ENCODE measurements at regions not wholly inside any gene's neighbourhood (a gene's known extent, or its start where the extent isn't known, plus 50 kb on each side); places are given as distances from the start of the nearest gene placed in this dataset.

DNA sequence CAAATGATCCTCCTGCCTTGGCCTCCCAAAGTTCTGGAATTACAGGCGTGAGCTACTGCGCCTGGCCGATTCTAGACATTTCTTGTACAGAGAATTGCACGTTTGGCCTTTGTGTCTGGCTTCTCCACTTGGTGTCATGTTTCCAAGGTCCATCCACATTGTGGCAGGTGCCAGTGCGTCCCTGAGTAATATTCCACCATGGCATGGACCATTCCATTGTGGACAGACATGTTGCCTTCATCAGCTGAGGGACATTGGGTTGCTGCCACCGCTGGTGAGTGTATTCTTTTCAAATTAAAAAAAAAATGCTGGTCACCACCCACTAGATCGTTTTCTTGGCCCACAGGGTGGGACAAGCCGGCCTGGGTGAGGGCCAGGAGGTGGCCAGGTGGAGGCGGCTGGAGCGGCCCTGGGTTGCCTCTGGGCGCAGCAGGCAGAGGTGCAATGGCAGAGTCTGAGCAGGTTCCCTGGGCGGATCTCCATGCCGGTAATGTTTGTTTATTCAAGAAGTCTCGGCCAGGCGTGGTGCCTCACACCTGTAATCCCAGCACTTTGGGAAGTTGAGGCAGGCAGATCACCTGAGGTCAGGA, 274.1 kb downstream of the SEC14L1 start:
- H3K27me3 ChIP-seq (ENCODE audit: control insufficient read depth in 1 of 2, insufficient read depth in 2 of 2, low read length in 2 of 2) = no peaks in the 10 kb centered on the region
- FAIRE-seq (no peak), DNase-seq (ENCODE audit: low spot score) (no peak), ATAC-seq (no peak)
- H3K9me3 ChIP-seq (ENCODE audit: low read length) = no peaks in the 10 kb centered on the region
- BruUV-seq (replicated peaks) = no TSS peak
- no peak overlapping the region for H3K4me2 ChIP-seq (ENCODE audit: low read depth, low read length)
- no peak overlapping the region for H3K9ac ChIP-seq (ENCODE audit: insufficient read depth, low read depth, low read length)
- intact Hi-C loops (cut with micrococcal nuclease; ENCODE audit: unreplicated experiment) (no loop called here), in situ Hi-C loops (cut with HindIII; ENCODE audit: extremely low pct_ligation_motif_present, low pct_unique_long_range_greater_than_20kb) (no loop called here)
- 95% methylated on average over 15 of the region's 15 CpGs for WGBS (ENCODE audit: low lambda C conversion rate)
- H3K36me3 ChIP-seq (replicated peaks in 1 of 2; ENCODE audit: control insufficient read depth in 1 of 2, insufficient read depth in 2 of 2, low read length in 2 of 2) = peaks cover 30 to 68% of the 10 kb centered on the region in 2 experiments
- ChIA-PET POLR2A (interaction anchor here (1.5 kb wide), 1 partner anchor 22 kb away, joined by 4 read pairs; no protein-coding TSS in a partner anchor), CTCF (ENCODE audit: low intra/inter-chr PET ratio, low total read pairs) (no interaction called here)
- no peak overlapping the region for H2AFZ ChIP-seq (ENCODE audit: low read length)
- peaks cover 53% of the 10 kb centered on the region for H3K4me1 ChIP-seq (ENCODE audit: insufficient read depth, low read length)
- TF ChIP-seq RBM22 (optimal IDR thresholded peaks at IDR 0.05; ENCODE audit: low read length) = peak; percentile 61
- no peak for TF ChIP-seq ZNF180 (CRISPR knock-in tag; IDR thresholded peaks at IDR 0.05; ENCODE audit: borderline replicate concordance, low read depth)
- TF ChIP-seq TOPORS (CRISPR knock-in tag; IDR thresholded peaks at IDR 0.05) = no peak
- no peak for TF ChIP-seq NFE2 (CRISPR knock-in tag; IDR thresholded peaks at IDR 0.05)
- TF ChIP-seq AGO2 (optimal IDR thresholded peaks at IDR 0.05; ENCODE audit: low read depth, low read length) = peak; percentile 8
- TF ChIP-seq ZNF33A (CRISPR knock-in tag; IDR thresholded peaks at IDR 0.05; ENCODE audit: borderline replicate concordance) = no peak
- TF ChIP-seq, protein P1, sequence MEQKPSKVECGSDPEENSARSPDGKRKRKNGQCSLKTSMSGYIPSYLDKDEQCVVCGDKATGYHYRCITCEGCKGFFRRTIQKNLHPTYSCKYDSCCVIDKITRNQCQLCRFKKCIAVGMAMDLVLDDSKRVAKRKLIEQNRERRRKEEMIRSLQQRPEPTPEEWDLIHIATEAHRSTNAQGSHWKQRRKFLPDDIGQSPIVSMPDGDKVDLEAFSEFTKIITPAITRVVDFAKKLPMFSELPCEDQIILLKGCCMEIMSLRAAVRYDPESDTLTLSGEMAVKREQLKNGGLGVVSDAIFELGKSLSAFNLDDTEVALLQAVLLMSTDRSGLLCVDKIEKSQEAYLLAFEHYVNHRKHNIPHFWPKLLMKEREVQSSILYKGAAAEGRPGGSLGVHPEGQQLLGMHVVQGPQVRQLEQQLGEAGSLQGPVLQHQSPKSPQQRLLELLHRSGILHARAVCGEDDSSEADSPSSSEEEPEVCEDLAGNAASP (CRISPR knock-in tag; IDR thresholded peaks at IDR 0.05; ENCODE audit: borderline replicate concordance) = no peak
- TF ChIP-seq, protein P2, sequence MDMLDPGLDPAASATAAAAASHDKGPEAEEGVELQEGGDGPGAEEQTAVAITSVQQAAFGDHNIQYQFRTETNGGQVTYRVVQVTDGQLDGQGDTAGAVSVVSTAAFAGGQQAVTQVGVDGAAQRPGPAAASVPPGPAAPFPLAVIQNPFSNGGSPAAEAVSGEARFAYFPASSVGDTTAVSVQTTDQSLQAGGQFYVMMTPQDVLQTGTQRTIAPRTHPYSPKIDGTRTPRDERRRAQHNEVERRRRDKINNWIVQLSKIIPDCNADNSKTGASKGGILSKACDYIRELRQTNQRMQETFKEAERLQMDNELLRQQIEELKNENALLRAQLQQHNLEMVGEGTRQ (IDR thresholded peaks at IDR 0.05; ENCODE audit: low read depth, low read length) = no peak
- TF ChIP-seq, protein P2 (CRISPR knock-in tag; IDR thresholded peaks at IDR 0.05; ENCODE audit: borderline replicate concordance) = no peak
- TF ChIP-seq CCDC6 (CRISPR knock-in tag; IDR thresholded peaks at IDR 0.05) = no peak
- no peak for TF ChIP-seq ZNF768 (CRISPR knock-in tag; IDR thresholded peaks at IDR 0.05)
- TF ChIP-seq, protein P3, sequence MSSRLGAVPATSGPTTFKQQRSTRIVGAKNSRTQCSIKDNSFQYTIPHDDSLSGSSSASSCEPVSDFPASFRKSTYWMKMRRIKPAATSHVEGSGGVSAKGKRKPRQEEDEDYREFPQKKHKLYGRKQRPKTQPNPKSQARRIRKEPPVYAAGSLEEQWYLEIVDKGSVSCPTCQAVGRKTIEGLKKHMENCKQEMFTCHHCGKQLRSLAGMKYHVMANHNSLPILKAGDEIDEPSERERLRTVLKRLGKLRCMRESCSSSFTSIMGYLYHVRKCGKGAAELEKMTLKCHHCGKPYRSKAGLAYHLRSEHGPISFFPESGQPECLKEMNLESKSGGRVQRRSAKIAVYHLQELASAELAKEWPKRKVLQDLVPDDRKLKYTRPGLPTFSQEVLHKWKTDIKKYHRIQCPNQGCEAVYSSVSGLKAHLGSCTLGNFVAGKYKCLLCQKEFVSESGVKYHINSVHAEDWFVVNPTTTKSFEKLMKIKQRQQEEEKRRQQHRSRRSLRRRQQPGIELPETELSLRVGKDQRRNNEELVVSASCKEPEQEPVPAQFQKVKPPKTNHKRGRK (CRISPR knock-in tag; IDR thresholded peaks at IDR 0.05) = no peak
- H3K4me3 ChIP-seq (replicated peaks in 1 of 3; ENCODE audit: insufficient read depth in 1 of 3, low read depth in 2 of 3, low read length in 3 of 3) = no peak overlapping the region
- no peak overlapping the region for H3K27ac ChIP-seq (ENCODE audit: extremely low read length, insufficient read depth, low read length)
- H4K20me1 ChIP-seq (ENCODE audit: insufficient read depth, low read length) = peaks cover 52% of the 10 kb centered on the region
- peaks cover 51% of the 10 kb centered on the region for H3K79me2 ChIP-seq (ENCODE audit: insufficient read depth, low read length)

Measured in HepG2 (cell line).